Right ventricle myocardium inferior (tissue), 1 donor: ENCODE measurements at regions not wholly inside any gene's neighbourhood (a gene's known extent, or its start where the extent isn't known, plus 50 kb on each side); places are given as distances from the start of the nearest gene placed in this dataset.
A peak's percentile ranks its signal among the peaks of the same experiment; 100 is the strongest.
"Not testable (repeated sequence)": the region's sequence is repeated elsewhere in the genome, so short reads cannot be mapped to it uniquely, and the experiment has no call there.

Experiments
- ATAC-seq: fragments of 200-7000 bp; cut with Tn5 transposase; one replicate; pipeline ENCODE4 v1.9.1; 2020; ENCODE audit warnings: mild to moderate bottlenecking, moderate library complexity
- DNase-seq: peaks from one replicate; pipeline ENCODE4 v3.0.0; 2021; ENCODE audit errors: missing footprints
- intact Hi-C: fragments of 100-400 bp; cut with DNase I; formaldehyde crosslinking; loops from one replicate; pipeline ENCODE4 v1.11.0; 2022
- donor health status: DM: no; HTN: yes; CAD: no; lungs with severe emphysema.

GRCh38 chr2:39894082-39894481 is 115.0 kb upstream of the THUMPD2 start:
- DNase-seq, result no peak
- no peak for ATAC-seq
- intact Hi-C loops, result no loop called here

DNA sequence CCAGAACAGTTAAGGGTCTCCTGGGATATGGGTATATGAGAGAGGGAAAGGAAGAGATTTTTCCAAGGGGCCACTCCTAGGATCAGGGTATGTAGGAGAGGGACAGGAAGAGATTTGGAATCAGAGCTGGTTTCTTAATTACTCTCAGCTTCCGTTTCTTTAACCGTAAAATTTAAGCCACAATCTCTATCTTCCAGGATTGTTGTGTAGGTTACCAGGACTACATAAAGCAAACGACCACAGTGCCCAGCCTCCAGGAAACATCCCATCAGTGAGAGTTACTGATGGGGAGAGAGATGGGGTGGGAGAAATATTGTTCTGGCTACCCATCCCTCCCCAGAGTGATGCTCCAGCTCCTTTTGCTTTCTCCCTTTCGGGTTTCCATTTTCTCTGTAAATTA is 114.6 kb upstream of the THUMPD2 start:
- no peak for DNase-seq
- intact Hi-C loops, result no loop called here
- ATAC-seq, result no peak

DNA sequence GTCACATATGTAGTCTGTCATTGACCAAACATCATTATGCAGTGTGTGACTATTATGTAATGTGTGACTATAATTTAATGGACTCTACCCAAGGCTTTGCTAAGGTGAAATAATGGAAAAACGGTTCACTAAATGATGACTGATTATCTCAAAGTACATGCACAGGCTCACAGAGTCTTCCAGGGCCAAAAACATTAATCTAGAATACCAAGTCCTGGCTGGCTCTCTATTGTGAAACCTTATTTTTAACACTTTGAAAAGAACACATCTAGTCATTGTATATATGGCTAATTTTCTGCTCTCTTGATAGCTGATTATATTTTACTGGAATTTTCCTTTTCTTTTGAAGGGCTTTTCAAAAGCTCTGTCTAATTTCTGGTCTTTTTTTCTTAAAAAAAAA is 102.9 kb upstream of the THUMPD2 start:
- no peak for ATAC-seq
- DNase-seq, result no peak
- intact Hi-C loops, result no loop called here

DNA sequence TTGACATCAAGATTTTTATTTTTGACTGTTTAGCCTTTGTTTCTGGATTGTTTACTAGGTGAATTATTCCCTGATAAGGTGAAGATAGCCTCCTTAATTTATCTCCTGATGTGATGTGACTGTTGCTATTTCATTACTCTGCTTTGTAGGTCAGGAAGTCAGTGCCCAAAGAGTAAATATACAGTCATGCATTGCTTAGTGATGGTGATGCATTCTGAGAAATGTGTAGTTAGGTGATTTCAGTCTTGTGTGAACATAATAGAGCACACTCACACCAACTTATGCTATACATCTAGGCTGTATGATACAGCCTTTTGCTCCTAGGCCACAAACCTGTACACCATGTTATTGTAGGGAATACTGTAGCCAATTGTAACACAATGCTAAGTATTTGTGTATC is 102.4 kb upstream of the THUMPD2 start:
- intact Hi-C loops, result no loop called here
- DNase-seq (no peak), ATAC-seq (no peak)

DNA sequence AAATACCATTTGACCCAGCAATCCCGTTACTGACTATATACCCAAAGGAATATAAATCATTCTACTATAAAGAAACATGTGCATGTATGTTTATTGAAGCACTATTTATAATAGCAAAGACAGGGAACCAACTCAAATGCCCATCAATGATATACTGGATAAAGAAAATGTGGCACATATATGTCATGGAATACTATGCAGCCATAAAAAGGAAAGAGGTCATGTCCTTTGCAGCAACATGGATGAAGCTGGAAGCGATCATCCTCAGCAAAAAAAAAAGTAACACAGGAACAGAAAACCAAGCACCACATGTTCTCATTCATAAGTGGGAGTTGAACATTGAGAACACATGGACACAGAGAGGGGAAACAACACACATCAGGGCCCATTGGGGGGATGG is 99.9 kb upstream of the THUMPD2 start:
- ATAC-seq, intact Hi-C loops, DNase-seq: not testable (repeated sequence)

DNA sequence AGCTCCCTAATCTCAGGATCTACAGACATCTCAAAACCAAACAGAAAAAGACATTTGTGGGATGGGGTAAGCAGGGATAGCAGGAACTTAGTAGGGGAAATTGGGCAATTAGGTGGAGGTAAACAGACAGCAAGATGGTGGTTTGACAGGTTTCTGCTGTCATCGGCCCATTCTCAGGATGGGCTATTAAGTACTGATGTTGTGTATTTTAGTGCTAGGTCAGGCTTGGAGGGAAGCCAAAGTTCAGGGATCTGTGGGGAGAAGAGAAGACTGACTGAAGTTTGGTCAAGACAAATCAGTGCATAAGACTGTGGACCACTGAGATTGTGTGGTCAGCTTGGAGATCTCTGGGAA is 96.8 kb upstream of the THUMPD2 start:
- DNase-seq (no peak), ATAC-seq (peak; percentile 26)
- intact Hi-C loops, result no loop called here

- intact Hi-C loops, result no loop called here
- ATAC-seq (peak; percentile 93), DNase-seq (no peak)
These were observed 96.3 kb upstream of the THUMPD2 start for GRCh38 chr2:39875182-39875913.

DNA sequence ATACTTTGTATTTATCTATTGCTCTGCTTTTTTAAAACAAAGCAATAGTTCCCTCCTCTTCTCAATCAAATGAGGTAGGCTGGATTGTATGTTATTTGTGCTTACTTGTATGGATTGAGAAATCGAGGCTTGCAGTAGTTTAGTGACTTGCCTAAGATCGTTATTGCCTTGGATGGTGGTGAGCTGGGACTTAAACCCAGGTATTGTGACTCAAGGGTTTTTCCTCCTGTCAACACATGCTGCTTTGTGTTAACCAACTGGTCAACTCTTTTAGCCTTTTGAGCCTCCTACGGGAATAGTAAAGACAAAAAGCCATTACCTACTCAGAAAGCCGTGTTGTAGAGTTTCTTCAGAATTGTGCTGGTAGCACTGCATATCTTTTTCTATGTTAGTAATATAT is 95.2 kb upstream of the THUMPD2 start:
- intact Hi-C loops, result no loop called here
- no peak for ATAC-seq
- DNase-seq, result no peak

DNA sequence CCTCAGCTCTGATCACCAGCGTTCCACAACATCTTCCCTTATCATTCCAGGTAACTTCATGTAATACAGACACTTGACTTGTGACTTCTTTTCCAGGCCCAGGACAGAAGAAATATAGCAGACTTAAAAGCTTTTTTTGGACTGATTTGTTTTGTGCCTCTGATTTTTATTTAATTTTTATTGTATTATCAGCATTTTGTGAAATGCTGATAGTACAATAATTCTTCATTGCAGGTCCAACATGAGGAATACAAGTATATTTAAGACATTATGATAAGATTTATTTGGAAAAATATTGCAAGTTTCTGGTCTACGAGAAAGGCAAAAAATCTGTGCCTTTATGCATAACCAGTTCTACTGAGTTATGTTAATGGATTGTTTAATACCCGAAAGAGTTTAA is 94.5 kb upstream of the THUMPD2 start:
- intact Hi-C loops, result no loop called here
- DNase-seq (no peak), ATAC-seq (no peak)

- intact Hi-C loops, result no loop called here
These were observed 93.7 kb upstream of the THUMPD2 start for GRCh38 chr2:39872748-39873147.

DNA sequence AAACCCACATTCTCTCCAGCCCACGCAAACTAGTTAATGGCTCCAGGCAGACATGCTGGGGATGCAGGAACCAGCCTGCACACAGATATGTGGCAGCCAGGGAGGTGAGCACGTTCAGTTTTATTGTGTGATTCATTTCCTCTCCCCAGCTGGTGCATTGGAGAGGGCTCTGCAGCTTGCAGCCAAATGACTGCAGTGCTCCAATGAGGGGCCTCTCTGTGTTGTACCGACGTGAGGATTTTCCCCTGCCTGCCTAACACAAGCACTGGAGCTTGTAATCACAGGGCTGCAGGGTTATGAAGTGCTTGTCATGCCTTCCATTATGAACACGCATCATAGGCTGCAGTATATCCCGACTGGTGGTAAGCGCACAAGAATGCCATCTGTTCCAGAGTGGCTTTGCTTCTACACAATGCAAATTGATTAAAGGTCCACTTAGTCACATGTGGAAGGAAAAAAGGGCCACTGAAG is 92.3 kb upstream of the THUMPD2 start:
- intact Hi-C loops, result no loop called here
- DNase-seq (no peak), ATAC-seq (no peak)

More at GRCh38 chr2:39872748-39873147, 93.7 kb upstream of the THUMPD2 start:
- DNase-seq (no peak), ATAC-seq (no peak)

DNA sequence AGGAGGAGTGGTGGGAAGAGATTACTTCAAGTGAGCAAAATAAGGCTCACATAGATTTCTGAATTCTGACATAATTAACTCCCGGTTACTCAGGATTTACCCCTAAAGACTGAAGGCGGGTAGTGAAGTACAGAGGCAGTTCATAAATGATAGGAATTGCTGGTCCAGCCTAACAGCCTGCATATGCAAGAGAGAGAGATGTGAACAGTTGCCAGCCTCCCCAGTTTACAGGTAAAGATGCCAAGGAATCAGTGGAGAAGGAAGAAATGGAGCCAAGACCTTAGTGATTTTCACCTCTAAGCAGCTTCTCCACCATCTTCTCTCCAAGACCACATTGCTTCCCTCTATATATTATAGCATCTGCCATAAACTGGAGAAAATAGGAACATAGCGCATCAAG is 91.8 kb upstream of the THUMPD2 start:
- no peak for DNase-seq
- intact Hi-C loops, result no loop called here
- no peak for ATAC-seq

GRCh38 chr2:39867268-39867667 is 88.2 kb upstream of the THUMPD2 start:
- DNase-seq, result no peak
- ATAC-seq, result no peak
- intact Hi-C loops, result no loop called here

- intact Hi-C loops, result no loop called here
- no peak for ATAC-seq
These were observed 86.7 kb upstream of the THUMPD2 start for GRCh38 chr2:39865751-39866150.

GRCh38 chr2:39863672-39864071 is 84.6 kb upstream of the THUMPD2 start:
- intact Hi-C loops, ATAC-seq, DNase-seq: not testable (repeated sequence)

More at GRCh38 chr2:39865751-39866150, 86.7 kb upstream of the THUMPD2 start:
- DNase-seq, result no peak

DNA sequence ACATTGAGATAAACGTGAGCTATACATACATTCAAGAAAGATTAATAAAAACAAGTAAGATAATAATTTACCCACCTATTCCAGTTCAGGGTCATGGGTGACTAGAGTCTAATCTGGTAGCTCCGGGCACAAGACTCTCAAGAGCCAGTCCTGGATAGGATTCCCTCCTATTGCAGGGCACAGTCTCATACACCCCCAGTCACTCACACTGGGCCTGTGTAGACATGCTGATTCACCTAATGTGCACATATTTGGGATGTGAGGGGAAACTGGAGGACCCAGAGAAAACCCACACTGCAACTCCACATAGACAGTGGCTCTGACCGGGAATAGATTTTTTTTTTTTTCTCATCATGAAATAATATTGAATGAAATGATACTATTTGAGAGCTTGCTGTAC is 81.5 kb upstream of the THUMPD2 start:
- intact Hi-C loops, result no loop called here
- DNase-seq (no peak), ATAC-seq (no peak)

- no peak for DNase-seq
- no peak for ATAC-seq
- intact Hi-C loops, result no loop called here
These were observed 79.6 kb upstream of the THUMPD2 start for GRCh38 chr2:39858677-39859076.

- DNase-seq (no peak), ATAC-seq (no peak)
- intact Hi-C loops, result no loop called here
These were observed 76.8 kb upstream of the THUMPD2 start for GRCh38 chr2:39855856-39856255.

DNA sequence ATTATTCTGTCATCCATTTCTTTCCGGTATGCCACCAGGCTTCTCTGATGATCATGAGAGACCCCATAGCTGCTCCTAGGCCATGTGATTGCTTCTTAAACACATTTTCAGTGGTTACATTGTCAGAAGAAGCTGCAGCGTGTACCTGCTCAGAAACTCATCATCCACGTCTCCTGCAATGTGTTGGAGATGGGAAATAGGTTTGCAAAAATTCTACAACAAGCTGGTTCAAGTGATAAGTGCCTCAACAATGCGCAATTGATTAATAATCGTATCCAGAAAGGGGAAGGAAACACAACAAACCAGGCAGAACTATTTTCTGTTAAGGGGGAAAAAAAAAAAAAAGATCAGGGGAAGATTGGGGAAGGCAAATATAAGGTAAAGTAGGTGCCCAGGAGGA is 75.7 kb upstream of the THUMPD2 start:
- ATAC-seq, result no peak
- no peak for DNase-seq
- intact Hi-C loops, result no loop called here

GRCh38 chr2:39852831-39853230 is 73.8 kb upstream of the THUMPD2 start:
- intact Hi-C loops, result no loop called here
- DNase-seq (no peak), ATAC-seq (no peak)

DNA sequence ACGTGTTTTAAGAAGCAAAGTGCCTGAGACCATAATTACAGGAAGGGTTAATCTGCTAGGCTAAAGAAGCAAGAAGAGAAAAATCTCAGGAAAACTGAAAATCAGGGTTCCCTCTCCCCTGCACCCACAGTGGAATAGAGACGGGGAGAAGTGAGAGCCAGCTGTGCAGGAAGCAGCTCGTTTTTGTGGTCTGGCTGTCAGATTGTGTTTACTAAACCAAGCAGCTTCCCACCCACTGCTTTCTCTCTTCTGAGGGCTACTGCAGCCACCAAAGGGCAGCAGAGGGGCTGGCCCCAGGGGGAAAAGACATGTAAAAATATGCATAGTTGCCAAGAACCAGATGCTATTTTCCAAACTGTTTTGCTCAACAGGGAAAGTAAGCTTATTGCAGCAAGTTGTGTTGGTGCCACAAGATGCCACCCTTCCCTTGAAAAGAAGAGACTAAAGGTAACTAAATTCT is 72.6 kb upstream of the THUMPD2 start:
- peak; percentile 44 for ATAC-seq
- intact Hi-C loops, result no loop called here
- DNase-seq, result no peak
